ENCODE measurements at regions not wholly inside any gene's neighbourhood (a gene's known extent, or its start where the extent isn't known, plus 50 kb on each side); places are given as distances from the start of the nearest gene placed in this dataset.
"Not testable (repeated sequence)": the region's sequence is repeated elsewhere in the genome, so short reads cannot be mapped to it uniquely, and the experiment has no call there.

DNA sequence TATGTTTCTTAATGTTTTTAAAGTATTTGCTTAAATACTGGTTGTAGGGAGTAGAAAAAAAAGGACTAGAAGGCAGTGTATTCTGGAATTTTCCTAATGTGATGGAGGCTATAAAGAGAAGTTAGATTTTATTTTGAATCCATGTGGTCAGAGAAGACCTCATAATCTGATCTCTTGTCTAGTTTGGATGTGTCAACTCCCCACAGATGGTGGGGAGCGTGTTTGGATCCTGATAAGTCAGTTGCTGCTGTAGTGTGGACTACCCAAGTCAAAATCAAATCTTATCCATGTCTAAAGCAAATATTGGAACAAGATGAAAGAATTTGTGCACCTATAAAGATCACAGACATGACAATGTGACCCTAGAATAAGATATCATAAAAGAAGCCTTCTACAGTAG, 918.0 kb downstream of the LTN1 start:
- Histone ChIP-seq H3K36me3 (ENCODE audit: control insufficient read depth in 5 of 5, insufficient read depth in 5 of 5, low read length in 5 of 5) (no peaks in the 10 kb centered on the region), H3K9me3 (ENCODE audit: control insufficient read depth in 5 of 5, low read length in 5 of 5) (peaks cover 0 to 3% (median 0%) of the 10 kb centered on the region in 5 donors), H3K4me3 (ENCODE audit: low read depth in 1 of 5, low read length in 5 of 5) (no peak overlapping the region), H3K9ac (ENCODE audit: low read length in 5 of 5) (no peak overlapping the region), H3K27me3 (ENCODE audit: control insufficient read depth in 5 of 5, insufficient read depth in 4 of 5, low read length in 5 of 5) (no peaks in the 10 kb centered on the region), H3K27ac (ENCODE audit: low read depth, low read length) (no peak overlapping the region), H3K4me1 (ENCODE audit: control insufficient read depth in 5 of 5, insufficient read depth in 5 of 5, low read length in 5 of 5) (no peaks in the 10 kb centered on the region)

DNA sequence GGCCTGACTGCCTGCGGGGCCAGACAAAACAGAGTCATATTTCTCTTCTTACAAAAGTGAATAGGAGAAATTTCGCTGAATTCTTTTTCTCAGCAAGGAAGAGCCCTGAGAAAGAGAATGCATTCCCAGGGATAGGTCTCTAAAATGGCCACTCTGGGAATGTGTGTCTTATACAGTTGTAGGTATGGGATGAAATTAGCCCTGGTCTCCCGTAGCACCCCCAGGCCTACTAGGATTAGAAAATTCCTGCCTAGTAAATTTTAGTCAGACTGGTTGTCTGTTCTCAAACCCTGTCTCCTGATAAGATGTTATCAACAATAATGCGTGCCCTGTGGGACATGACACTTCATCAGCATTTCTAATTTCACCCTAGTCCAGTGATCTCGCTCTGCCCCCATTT, 920.1 kb downstream of the LTN1 start:
- Histone ChIP-seq H3K4me1 (ENCODE audit: control insufficient read depth in 5 of 5, insufficient read depth in 5 of 5, low read length in 5 of 5) (no peaks in the 10 kb centered on the region), H3K36me3 (ENCODE audit: control insufficient read depth in 5 of 5, insufficient read depth in 5 of 5, low read length in 5 of 5) (no peaks in the 10 kb centered on the region), H3K4me3 (ENCODE audit: low read depth in 1 of 5, low read length in 5 of 5) (no peak overlapping the region), H3K9ac (ENCODE audit: low read length in 5 of 5) (no peak overlapping the region), H3K27ac (ENCODE audit: low read depth, low read length) (no peak overlapping the region), H3K9me3 (ENCODE audit: control insufficient read depth in 5 of 5, low read length in 5 of 5) (peaks cover 0 to 3% (median 0%) of the 10 kb centered on the region in 5 donors), H3K27me3 (ENCODE audit: control insufficient read depth in 5 of 5, insufficient read depth in 4 of 5, low read length in 5 of 5) (no peaks in the 10 kb centered on the region)

DNA sequence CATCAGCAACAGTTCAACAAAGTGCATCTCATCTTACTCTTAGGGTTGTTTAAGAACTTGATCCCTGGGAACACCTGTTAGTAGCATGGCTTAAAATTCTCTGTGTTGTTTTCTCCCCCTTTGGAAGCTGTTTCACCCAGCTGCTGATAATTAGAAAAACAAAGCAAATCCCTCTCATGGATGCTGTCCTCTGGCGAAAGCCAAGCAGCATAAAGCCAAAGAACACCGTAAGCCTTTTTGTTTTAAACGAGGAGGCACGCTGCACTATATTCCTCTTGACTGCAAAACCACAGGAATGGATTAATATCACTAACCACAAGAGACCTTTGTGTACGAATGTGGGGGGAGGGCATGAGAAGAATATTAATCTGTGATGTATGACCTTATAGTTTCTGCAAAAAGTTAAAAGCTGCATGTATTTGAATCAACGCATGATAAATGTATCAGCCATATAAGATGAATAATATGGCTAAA, 923.2 kb downstream of the LTN1 start:
- Histone ChIP-seq H3K27me3 (ENCODE audit: control insufficient read depth in 5 of 5, insufficient read depth in 4 of 5, low read length in 5 of 5) (no peaks in the 10 kb centered on the region), H3K4me1 (ENCODE audit: control insufficient read depth in 5 of 5, insufficient read depth in 5 of 5, low read length in 5 of 5) (peaks cover 0 to 12% (median 9%) of the 10 kb centered on the region in 5 donors), H3K9ac (ENCODE audit: low read length in 5 of 5) (no peak overlapping the region), H3K4me3 (ENCODE audit: low read depth in 1 of 5, low read length in 5 of 5) (no peak overlapping the region), H3K36me3 (ENCODE audit: control insufficient read depth in 5 of 5, insufficient read depth in 5 of 5, low read length in 5 of 5) (no peaks in the 10 kb centered on the region), H3K9me3 (ENCODE audit: control insufficient read depth in 5 of 5, low read length in 5 of 5) (peaks cover 0 to 3% (median 0%) of the 10 kb centered on the region in 5 donors), H3K27ac (ENCODE audit: low read depth, low read length) (no peak overlapping the region)

DNA sequence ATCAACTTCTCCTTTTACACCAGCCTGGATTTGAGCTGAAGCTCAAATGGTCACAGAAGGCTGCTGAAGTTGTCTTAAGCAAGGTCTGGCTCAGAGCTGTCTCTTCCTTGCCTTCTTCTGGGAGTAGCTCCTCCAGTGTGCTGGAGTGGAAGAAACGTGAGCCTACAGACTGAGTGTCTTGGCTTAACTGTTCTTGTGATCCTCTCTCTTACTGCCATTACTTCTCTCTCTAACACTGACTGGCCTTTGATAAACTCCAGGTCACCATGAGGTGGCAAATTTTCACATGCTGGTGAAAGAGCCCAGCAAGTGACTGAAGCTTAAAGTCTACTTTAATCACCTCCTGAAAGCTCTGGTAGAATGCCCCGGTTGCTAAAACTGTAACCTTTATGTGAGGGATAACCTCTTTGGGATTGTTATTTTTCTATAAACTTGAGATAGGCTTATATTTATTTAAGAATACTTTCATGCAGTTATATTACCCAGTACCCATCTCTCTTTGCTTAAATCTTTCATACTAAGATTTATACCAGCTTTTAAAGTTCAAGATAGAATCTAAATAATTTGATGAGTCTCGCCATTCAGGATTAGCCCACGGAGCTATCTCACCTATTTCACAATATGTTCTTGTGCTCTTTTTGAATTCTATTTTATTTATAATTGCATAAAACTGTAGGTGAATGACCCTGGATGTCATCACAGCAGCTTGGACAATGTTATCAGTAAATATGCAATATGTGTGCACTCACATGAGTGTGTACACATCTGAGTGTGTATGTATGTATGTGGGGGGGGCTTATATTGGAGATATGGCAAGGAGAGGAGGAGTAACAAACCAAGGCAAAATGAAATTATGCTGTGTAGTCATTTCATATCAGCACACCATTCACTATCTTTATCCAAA, 924.0 kb downstream of the LTN1 start:
- no peak overlapping the region for H3K27ac ChIP-seq (ENCODE audit: low read depth, low read length)
- H3K4me3 ChIP-seq (ENCODE audit: low read depth in 1 of 5, low read length in 5 of 5) = no peak overlapping the region
- H3K36me3 ChIP-seq (ENCODE audit: control insufficient read depth in 5 of 5, insufficient read depth in 5 of 5, low read length in 5 of 5) = no peaks in the 10 kb centered on the region
- peaks cover 0 to 3% (median 0%) of the 10 kb centered on the region in 5 donors for H3K9me3 ChIP-seq (ENCODE audit: control insufficient read depth in 5 of 5, low read length in 5 of 5)
- H3K27me3 ChIP-seq (ENCODE audit: control insufficient read depth in 5 of 5, insufficient read depth in 4 of 5, low read length in 5 of 5) = no peaks in the 10 kb centered on the region
- H3K4me1 ChIP-seq (ENCODE audit: control insufficient read depth in 5 of 5, insufficient read depth in 5 of 5, low read length in 5 of 5) = peaks cover 0 to 12% (median 9%) of the 10 kb centered on the region in 5 donors
- no peak overlapping the region for H3K9ac ChIP-seq (ENCODE audit: low read length in 5 of 5)

DNA sequence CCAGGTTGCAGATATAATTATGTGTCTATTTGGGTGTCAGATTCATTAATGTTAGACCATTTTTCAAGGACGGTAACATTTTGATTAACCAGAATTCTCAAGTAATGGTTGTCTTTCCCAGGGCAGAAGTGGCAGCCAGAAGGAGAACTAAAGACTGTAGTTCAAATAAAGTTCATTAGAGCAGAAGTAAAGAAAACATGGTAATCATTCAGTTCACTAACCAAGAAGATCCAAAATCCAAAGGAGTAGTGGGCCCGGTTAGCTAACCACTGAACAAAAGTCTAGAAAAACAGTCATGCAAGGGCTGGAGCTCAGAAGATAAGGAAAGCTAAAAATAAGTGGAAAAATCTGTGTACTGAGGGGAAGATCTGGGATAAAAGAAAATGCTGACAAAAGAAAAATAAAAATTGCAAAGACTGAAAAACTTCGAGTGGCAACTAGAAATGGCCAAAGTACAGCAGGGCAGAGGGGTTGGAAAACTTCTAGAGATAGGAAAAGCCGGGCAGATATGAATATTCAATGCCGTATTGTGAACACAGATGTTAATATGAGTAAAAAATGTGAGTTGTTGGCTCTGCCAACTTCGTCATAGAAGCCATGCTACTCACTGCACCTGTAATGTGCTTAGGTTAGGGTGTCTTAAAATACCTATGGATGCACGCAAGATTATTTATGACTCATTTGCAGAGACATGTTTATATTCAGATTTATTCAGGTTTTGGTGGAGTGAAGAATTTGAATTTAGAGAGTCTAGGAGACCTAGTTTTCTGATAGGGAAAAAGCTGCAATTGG, 925.9 kb downstream of the LTN1 start:
- H3K27me3 ChIP-seq (ENCODE audit: control insufficient read depth in 5 of 5, insufficient read depth in 4 of 5, low read length in 5 of 5) = no peaks in the 10 kb centered on the region
- H3K9ac ChIP-seq (ENCODE audit: low read length in 5 of 5) = no peak overlapping the region
- no peaks in the 10 kb centered on the region for H3K36me3 ChIP-seq (ENCODE audit: control insufficient read depth in 5 of 5, insufficient read depth in 5 of 5, low read length in 5 of 5)
- no peak overlapping the region for H3K4me3 ChIP-seq (ENCODE audit: low read depth in 1 of 5, low read length in 5 of 5)
- H3K27ac ChIP-seq (ENCODE audit: low read depth, low read length) = no peak overlapping the region
- H3K9me3 ChIP-seq (ENCODE audit: control insufficient read depth in 5 of 5, low read length in 5 of 5) = no peaks in the 10 kb centered on the region
- peaks cover 0 to 12% (median 9%) of the 10 kb centered on the region in 5 donors for H3K4me1 ChIP-seq (ENCODE audit: control insufficient read depth in 5 of 5, insufficient read depth in 5 of 5, low read length in 5 of 5)

DNA sequence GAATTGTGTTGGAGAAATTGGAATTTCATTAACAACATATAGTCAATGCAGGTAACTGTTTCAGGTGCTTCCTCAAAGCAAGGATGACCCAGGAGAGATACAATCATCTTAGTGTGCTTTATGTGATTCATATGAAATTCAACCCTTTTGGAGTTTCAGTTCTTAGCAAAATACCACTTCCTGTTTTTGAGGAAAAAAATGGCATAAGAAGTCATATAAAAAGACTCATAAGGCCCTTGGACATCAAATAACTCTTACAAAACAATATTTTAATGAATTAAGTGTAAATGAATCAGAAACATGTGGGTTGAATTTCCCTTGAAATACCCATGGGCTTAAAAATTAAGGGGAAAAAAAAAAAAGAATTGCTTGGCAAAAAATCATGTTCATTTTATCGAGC, 926.6 kb downstream of the LTN1 start:
- no peaks in the 10 kb centered on the region for H3K9me3 ChIP-seq (ENCODE audit: control insufficient read depth in 5 of 5, low read length in 5 of 5)
- H3K4me1 ChIP-seq (ENCODE audit: control insufficient read depth in 5 of 5, insufficient read depth in 5 of 5, low read length in 5 of 5) = peaks cover 0 to 12% (median 9%) of the 10 kb centered on the region in 5 donors
- no peaks in the 10 kb centered on the region for H3K36me3 ChIP-seq (ENCODE audit: control insufficient read depth in 5 of 5, insufficient read depth in 5 of 5, low read length in 5 of 5)
- H3K9ac ChIP-seq (ENCODE audit: low read length in 5 of 5) = no peak overlapping the region
- no peak overlapping the region for H3K27ac ChIP-seq (ENCODE audit: low read depth, low read length)
- H3K4me3 ChIP-seq (ENCODE audit: low read depth in 1 of 5, low read length in 5 of 5) = no peak overlapping the region
- H3K27me3 ChIP-seq (ENCODE audit: control insufficient read depth in 5 of 5, insufficient read depth in 4 of 5, low read length in 5 of 5) = no peaks in the 10 kb centered on the region

DNA sequence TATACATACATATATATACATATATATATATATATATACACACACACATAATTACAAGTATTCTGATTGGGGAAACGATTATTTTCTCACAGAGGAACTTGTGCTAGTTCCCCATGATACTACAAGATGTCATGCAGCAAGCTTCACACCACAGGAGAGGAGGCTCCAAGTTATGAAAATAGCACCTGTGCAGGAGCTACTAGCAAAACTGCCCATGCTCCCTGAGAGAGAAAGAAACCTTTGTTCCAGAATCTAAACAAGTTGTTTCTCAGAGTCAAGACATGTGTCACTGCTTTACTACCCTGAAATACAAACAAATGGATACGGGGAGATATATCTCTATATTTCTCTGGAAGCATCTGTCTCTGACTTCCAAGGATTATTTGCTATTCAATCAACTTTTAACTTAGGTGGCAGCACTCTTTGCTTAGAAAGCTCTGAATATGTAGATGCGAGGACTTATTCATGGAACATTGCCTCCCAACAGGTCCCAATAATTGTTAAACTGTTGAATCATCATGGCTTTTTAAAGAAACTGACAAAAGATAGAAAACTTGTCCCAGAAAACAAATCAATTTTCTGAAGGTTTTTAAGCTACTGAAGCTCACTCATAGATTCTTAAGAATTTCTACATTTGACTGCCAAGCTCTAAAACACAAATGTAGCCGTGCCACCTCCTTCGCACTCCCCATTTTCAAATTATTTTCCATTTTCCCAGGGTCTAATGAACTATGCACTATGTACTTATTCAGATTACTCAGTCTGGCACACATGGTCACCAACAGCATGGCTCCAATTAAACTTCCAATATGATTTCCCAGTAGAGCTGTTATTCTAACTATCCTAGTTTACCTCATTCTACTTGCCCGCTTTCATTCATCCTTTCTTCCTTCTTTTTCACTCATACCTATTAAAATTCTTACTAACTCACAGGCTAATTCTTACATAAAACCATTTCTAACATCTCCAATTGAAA, 929.1 kb downstream of the LTN1 start:
- H3K27me3 ChIP-seq (ENCODE audit: control insufficient read depth in 5 of 5, insufficient read depth in 4 of 5, low read length in 5 of 5) = no peaks in the 10 kb centered on the region
- H3K36me3 ChIP-seq (ENCODE audit: control insufficient read depth in 5 of 5, insufficient read depth in 5 of 5, low read length in 5 of 5) = no peaks in the 10 kb centered on the region
- H3K4me3 ChIP-seq (ENCODE audit: low read depth in 1 of 5, low read length in 5 of 5) = no peak overlapping the region
- H3K27ac ChIP-seq (ENCODE audit: low read depth, low read length) = no peak overlapping the region
- peaks cover 0 to 12% (median 9%) of the 10 kb centered on the region in 5 donors for H3K4me1 ChIP-seq (ENCODE audit: control insufficient read depth in 5 of 5, insufficient read depth in 5 of 5, low read length in 5 of 5)
- no peak overlapping the region for H3K9ac ChIP-seq (ENCODE audit: low read length in 5 of 5)
- no peaks in the 10 kb centered on the region for H3K9me3 ChIP-seq (ENCODE audit: control insufficient read depth in 5 of 5, low read length in 5 of 5)

DNA sequence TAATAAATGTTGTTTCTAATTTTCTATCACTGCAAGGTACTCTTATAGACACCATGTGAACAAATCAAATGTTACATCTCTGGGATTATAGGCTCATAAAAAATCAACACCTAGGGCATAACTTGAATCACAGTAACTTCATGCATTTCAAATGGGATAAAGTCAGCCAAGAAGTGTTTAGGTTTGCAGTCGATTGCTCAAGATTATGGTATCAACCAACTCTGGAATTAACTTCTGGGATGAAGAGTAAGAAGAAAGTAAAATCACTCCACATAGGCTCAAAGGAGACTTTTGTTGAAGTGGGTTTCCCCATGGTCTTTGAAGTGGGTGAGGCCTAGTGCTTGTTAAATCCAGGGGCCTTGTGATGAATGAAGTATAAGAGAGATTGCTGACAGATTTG, 939.7 kb downstream of the LTN1 start:
- not testable (repeated sequence) for H3K27ac ChIP-seq (ENCODE audit: low read depth, low read length); H3K27me3 ChIP-seq (ENCODE audit: control insufficient read depth in 5 of 5, insufficient read depth in 4 of 5, low read length in 5 of 5); H3K4me1 ChIP-seq (ENCODE audit: control insufficient read depth in 5 of 5, insufficient read depth in 5 of 5, low read length in 5 of 5); H3K9me3 ChIP-seq (ENCODE audit: control insufficient read depth in 5 of 5, low read length in 5 of 5); H3K9ac ChIP-seq (ENCODE audit: low read length in 5 of 5); H3K4me3 ChIP-seq (ENCODE audit: low read depth in 1 of 5, low read length in 5 of 5); H3K36me3 ChIP-seq (ENCODE audit: control insufficient read depth in 5 of 5, insufficient read depth in 5 of 5, low read length in 5 of 5)

DNA sequence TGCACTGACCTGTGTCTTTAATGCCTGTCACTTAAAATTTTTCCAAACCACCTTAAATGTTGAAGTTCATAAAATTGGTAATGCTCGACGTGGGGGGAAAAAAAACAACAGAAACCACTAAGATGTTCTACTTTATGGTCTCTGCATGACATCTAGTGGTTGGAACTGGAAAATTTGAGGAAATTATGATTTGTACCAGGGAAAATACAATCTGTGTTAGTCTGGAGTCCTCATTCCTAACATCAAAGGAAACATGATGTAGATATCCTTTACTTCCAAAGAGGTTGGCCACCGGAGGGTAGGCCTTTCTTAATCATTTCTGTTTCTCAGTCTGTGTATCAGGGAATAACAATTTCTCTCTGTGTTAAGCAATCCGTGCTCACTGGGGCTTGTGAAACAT, 941.0 kb downstream of the LTN1 start:
- not testable (repeated sequence) for H3K4me1 ChIP-seq (ENCODE audit: control insufficient read depth in 5 of 5, insufficient read depth in 5 of 5, low read length in 5 of 5); H3K27me3 ChIP-seq (ENCODE audit: control insufficient read depth in 5 of 5, insufficient read depth in 4 of 5, low read length in 5 of 5); H3K9ac ChIP-seq (ENCODE audit: low read length in 5 of 5); H3K9me3 ChIP-seq (ENCODE audit: control insufficient read depth in 5 of 5, low read length in 5 of 5); H3K36me3 ChIP-seq (ENCODE audit: control insufficient read depth in 5 of 5, insufficient read depth in 5 of 5, low read length in 5 of 5); H3K4me3 ChIP-seq (ENCODE audit: low read depth in 1 of 5, low read length in 5 of 5); H3K27ac ChIP-seq (ENCODE audit: low read depth, low read length)

Measured in subcutaneous abdominal adipose tissue (tissue), 5 donors.